Chondrocyte (in vitro differentiated cells): ENCODE measurements at regions not wholly inside any gene's neighbourhood (a gene's known extent, or its start where the extent isn't known, plus 50 kb on each side); places are given as distances from the start of the nearest gene placed in this dataset.
A peak's percentile ranks its signal among the peaks of the same experiment; 100 is the strongest.

Source experiments
- DNase-seq: peaks from one replicate; pipeline ENCODE4 v3.0.0; 2021; ENCODE audit warnings: mixed read lengths, low spot score
- H3K27ac Mint-ChIP-seq: one replicate; pipeline ENCODE4 v1.8.0; 2021; ENCODE audit warnings: mild to moderate bottlenecking, moderate library complexity, mixed read lengths; ENCODE audit not compliant: unreplicated experiment
- H3K27me3 Mint-ChIP-seq: 2 replicates; pipeline ENCODE4 v1.8.0; 2021; ENCODE audit warnings: low read depth, mixed read lengths
- H3K36me3 Mint-ChIP-seq: 2 replicates; pipeline ENCODE4 v1.8.0; 2021; ENCODE audit warnings: low read depth, mixed read lengths
- H3K4me1 Mint-ChIP-seq: 2 replicates; pipeline ENCODE4 v1.8.0; 2021; ENCODE audit warnings: low read depth, mild to moderate bottlenecking, mixed read lengths
- H3K4me3 Mint-ChIP-seq: one replicate; pipeline ENCODE4 v1.8.0; 2021; ENCODE audit warnings: mild to moderate bottlenecking, moderate library complexity, mixed read lengths; ENCODE audit not compliant: unreplicated experiment
- H3K9me3 Mint-ChIP-seq: 2 replicates; pipeline ENCODE4 v1.8.0; 2021; ENCODE audit warnings: low read depth, mixed read lengths
- TF ChIP-seq, protein P1 (sequence below): fragments of 200-600 bp; sonication (generic); IDR thresholded peaks from 2 replicates; pipeline ENCODE4 v1.5.0; 2021; ENCODE audit warnings: antibody characterized with exemption, mild to moderate bottlenecking, moderate library complexity

DNA sequence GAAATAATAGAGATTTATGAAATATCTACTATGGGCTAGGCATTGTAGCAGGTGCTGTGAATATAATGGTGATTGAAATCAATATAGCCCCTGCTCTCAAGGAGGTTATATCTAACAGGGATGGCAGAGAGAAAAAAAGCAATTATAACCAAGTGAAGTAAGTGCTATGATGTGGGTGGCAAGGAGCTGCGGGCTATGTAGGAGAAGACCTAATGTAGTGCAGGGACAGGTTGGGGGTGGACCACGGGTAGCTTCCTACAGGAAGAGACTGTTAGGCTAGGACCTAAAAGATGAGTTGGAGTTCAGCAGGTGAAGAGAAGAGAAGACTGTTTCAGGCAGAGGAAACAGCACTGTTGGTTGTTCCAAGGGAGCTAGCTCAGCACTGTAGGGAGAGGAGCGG is 311.0 kb downstream of the KCNRG start:
- no peaks in the 10 kb centered on the region for H3K27me3 Mint-ChIP-seq
- peaks cover 16% of the 10 kb centered on the region for H3K9me3 Mint-ChIP-seq
- no peaks in the 10 kb centered on the region for H3K36me3 Mint-ChIP-seq
- H3K27ac Mint-ChIP-seq, result no peak overlapping the region
- peaks cover 16% of the 10 kb centered on the region for H3K4me1 Mint-ChIP-seq
- TF ChIP-seq, protein P1, sequence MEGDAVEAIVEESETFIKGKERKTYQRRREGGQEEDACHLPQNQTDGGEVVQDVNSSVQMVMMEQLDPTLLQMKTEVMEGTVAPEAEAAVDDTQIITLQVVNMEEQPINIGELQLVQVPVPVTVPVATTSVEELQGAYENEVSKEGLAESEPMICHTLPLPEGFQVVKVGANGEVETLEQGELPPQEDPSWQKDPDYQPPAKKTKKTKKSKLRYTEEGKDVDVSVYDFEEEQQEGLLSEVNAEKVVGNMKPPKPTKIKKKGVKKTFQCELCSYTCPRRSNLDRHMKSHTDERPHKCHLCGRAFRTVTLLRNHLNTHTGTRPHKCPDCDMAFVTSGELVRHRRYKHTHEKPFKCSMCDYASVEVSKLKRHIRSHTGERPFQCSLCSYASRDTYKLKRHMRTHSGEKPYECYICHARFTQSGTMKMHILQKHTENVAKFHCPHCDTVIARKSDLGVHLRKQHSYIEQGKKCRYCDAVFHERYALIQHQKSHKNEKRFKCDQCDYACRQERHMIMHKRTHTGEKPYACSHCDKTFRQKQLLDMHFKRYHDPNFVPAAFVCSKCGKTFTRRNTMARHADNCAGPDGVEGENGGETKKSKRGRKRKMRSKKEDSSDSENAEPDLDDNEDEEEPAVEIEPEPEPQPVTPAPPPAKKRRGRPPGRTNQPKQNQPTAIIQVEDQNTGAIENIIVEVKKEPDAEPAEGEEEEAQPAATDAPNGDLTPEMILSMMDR, result no peak
- no peak overlapping the region for H3K4me3 Mint-ChIP-seq
- DNase-seq, result no peak

DNA sequence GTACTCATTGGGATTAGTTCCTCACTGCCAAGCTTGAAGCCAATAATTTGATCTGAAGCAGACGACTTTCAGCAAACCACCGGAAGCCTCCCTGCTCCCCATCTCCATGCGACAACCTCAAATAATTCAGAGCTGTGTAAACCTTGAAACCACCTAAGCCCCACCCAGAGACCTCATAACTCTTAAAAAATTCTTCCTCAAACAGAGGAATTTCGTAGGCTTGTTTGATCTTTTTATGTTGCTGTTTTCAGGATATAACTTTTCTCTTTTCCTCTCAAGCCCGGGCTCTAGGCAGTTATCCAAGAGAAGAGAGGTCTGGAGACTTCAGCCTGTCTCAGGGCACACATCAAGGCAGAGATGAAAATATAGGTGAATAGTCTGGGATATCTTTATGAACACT is 311.6 kb downstream of the KCNRG start:
- Mint-ChIP-seq H3K9me3 (peaks cover 16% of the 10 kb centered on the region), H3K4me1 (peaks cover 16% of the 10 kb centered on the region), H3K36me3 (no peaks in the 10 kb centered on the region), H3K27me3 (no peaks in the 10 kb centered on the region), H3K27ac (no peak overlapping the region), H3K4me3 (no peak overlapping the region)
- TF ChIP-seq, protein P1, result no peak
- DNase-seq, result no peak

DNA sequence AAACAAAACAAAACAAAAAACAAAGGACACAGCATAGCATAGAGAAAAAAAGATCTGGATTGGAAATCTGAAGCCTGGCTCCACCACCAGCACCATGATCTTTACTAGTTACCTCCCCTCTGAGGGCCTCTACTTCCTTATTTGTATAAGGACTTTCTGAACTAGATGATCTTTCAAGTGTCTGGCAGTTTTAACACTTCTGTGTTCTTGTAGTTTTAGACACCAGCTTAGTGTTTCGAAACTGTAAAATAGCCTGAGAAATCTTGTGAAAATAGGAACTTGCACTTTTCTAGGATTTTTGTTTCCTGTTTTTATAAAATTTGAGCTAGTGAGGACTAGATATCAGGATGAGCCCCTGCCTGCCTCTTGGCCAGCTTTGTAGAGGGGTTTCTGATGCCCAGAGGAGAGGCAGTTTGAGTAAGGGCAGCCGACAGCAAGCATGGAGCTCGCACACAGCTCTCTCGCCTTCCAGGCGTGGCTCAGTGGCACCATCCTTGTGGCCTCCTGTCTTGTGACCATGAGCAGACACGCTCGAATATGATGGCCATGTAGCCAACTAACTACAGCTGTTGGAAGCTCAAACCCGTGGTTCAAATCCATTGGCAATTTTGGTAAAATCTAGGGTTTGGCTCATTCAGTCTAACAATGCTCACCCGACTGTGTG is 319.0 kb downstream of the KCNRG start:
- TF ChIP-seq, protein P1, result no peak
- no peak for DNase-seq
- Mint-ChIP-seq H3K27ac (peak overlapping the region; percentile 85), H3K36me3 (peaks cover 1% of the 10 kb centered on the region), H3K27me3 (no peaks in the 10 kb centered on the region), H3K9me3 (no peaks in the 10 kb centered on the region), H3K4me1 (peaks cover 28% of the 10 kb centered on the region), H3K4me3 (no peak overlapping the region)

DNA sequence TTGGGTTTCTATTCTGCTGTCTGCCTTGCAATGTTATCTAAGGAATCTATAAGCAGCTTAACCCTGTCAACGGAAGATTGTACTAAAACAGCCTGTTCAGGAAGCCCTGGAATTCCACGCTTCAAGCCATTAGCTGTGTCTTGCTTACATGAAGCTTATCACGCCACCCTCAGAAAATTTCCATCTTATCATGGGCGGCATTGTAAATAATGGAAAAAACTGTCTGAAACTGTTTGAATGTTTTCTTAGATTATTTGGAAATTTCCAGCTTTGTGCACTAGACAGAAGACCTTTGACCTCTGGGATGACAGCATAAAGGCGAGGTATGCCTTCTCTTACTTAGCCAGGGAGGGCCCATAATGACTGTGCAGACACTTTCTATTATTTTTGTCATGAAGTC is 319.7 kb downstream of the KCNRG start:
- TF ChIP-seq, protein P1, result no peak
- no peaks in the 10 kb centered on the region for H3K27me3 Mint-ChIP-seq
- no peak overlapping the region for H3K4me3 Mint-ChIP-seq
- peak overlapping the region; percentile 85 for H3K27ac Mint-ChIP-seq
- peaks cover 33% of the 10 kb centered on the region for H3K4me1 Mint-ChIP-seq
- H3K36me3 Mint-ChIP-seq, result peaks cover 1% of the 10 kb centered on the region
- no peak for DNase-seq
- no peaks in the 10 kb centered on the region for H3K9me3 Mint-ChIP-seq

DNA sequence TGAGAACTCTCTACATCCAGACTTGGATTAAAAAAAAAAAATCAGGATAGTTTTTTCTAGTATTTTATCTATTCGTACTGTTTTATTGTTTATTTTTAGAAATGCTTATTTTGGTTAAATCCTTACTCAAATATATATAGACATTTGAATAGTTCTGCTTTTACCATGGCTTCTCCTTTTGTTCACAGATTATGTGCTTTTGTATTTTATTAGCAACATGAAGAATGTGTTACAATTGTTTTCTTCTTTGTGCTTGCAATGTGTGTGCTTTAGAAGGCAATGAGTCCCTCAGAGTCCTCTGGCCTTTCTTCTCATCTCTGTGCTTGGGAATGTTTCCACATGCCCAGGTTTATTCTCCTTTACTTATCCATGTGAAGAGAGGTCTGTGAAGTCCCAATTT is 324.0 kb downstream of the KCNRG start:
- H3K9me3 Mint-ChIP-seq, result peaks cover 7% of the 10 kb centered on the region
- H3K4me3 Mint-ChIP-seq, result no peak overlapping the region
- H3K27me3 Mint-ChIP-seq, result no peaks in the 10 kb centered on the region
- no peak overlapping the region for H3K27ac Mint-ChIP-seq
- TF ChIP-seq, protein P1, result no peak
- H3K4me1 Mint-ChIP-seq, result peaks cover 21% of the 10 kb centered on the region
- H3K36me3 Mint-ChIP-seq, result peaks cover 1% of the 10 kb centered on the region
- DNase-seq, result no peak
